ENCODE measurements at regions not wholly inside any gene's neighbourhood (a gene's known extent, or its start where the extent isn't known, plus 50 kb on each side); places are given as distances from the start of the nearest gene placed in this dataset.

- H3K4me1 Mint-ChIP-seq (ENCODE audit: low read depth): no peaks in the 10 kb centered on the region
- no peak for TF ChIP-seq CTCF (IDR thresholded peaks at IDR 0.05)
- H3K36me3 ChIP-seq (ENCODE audit: insufficient read depth, low read length): no peaks in the 10 kb centered on the region
- no peak overlapping the region for H3K27ac ChIP-seq (ENCODE audit: low read depth in 1 of 2, low read length in 2 of 2)
- POLR2A ChIA-PET: no interaction called here
- ATAC-seq (ENCODE audit: poor library complexity) (no peak), DNase-seq (no peak)
- peaks cover 4% of the 10 kb centered on the region for H3K9me3 Mint-ChIP-seq
- no peaks in the 10 kb centered on the region for H3K4me1 ChIP-seq (ENCODE audit: insufficient read depth, low read length)
- intact Hi-C loops (cut with DNase I, micrococcal nuclease): no loop called here
- peaks cover 0 to 10% of the 10 kb centered on the region in 2 experiments for H3K9me3 ChIP-seq (ENCODE audit: control insufficient read depth in 1 of 2, insufficient read depth in 1 of 2, low read length in 2 of 2)
- CTCF ChIA-PET: no interaction called here
- peaks cover 0 to 4% of the 10 kb centered on the region in 2 experiments for H3K27me3 ChIP-seq (ENCODE audit: control insufficient read depth in 1 of 2, insufficient read depth in 2 of 2, low read length in 2 of 2)
- H3K27me3 Mint-ChIP-seq: peaks cover 15% of the 10 kb centered on the region
- H3K4me3 ChIP-seq (ENCODE audit: low read length): no peak overlapping the region
- no peaks in the 10 kb centered on the region for H3K36me3 Mint-ChIP-seq (ENCODE audit: low read depth)
- H3K27ac Mint-ChIP-seq: no peak overlapping the region
- no peak overlapping the region for H3K4me3 Mint-ChIP-seq
These were observed 279.8 kb downstream of the RBM43 start for GRCh38 chr2:150981826-150982225.

- intact Hi-C loops (cut with DNase I, micrococcal nuclease): no loop called here
- Histone ChIP-seq H3K27ac (ENCODE audit: low read depth in 1 of 2, low read length in 2 of 2) (no peak overlapping the region), H3K9me3 (ENCODE audit: control insufficient read depth in 1 of 2, insufficient read depth in 1 of 2, low read length in 2 of 2) (no peaks in the 10 kb centered on the region), H3K4me3 (ENCODE audit: low read length) (no peak overlapping the region), H3K27me3 (ENCODE audit: control insufficient read depth in 1 of 2, insufficient read depth in 2 of 2, low read length in 2 of 2) (no peaks in the 10 kb centered on the region), H3K4me1 (ENCODE audit: insufficient read depth, low read length) (no peaks in the 10 kb centered on the region), H3K36me3 (ENCODE audit: insufficient read depth, low read length) (no peaks in the 10 kb centered on the region)
- H3K36me3 Mint-ChIP-seq (ENCODE audit: low read depth): no peaks in the 10 kb centered on the region
- no peak for ATAC-seq (ENCODE audit: poor library complexity)
- no peak for TF ChIP-seq CTCF (IDR thresholded peaks at IDR 0.05)
- no peak overlapping the region for H3K27ac Mint-ChIP-seq
- no peaks in the 10 kb centered on the region for H3K4me1 Mint-ChIP-seq (ENCODE audit: low read depth)
- DNase-seq: no peak
- POLR2A ChIA-PET: no interaction called here
- peaks cover under 1% of the 10 kb centered on the region for H3K27me3 Mint-ChIP-seq
- H3K4me3 Mint-ChIP-seq: no peak overlapping the region
- H3K9me3 Mint-ChIP-seq: no peaks in the 10 kb centered on the region
- CTCF ChIA-PET: no interaction called here
These were observed 283.6 kb downstream of the RBM43 start for GRCh38 chr2:150978053-150978452.

DNA sequence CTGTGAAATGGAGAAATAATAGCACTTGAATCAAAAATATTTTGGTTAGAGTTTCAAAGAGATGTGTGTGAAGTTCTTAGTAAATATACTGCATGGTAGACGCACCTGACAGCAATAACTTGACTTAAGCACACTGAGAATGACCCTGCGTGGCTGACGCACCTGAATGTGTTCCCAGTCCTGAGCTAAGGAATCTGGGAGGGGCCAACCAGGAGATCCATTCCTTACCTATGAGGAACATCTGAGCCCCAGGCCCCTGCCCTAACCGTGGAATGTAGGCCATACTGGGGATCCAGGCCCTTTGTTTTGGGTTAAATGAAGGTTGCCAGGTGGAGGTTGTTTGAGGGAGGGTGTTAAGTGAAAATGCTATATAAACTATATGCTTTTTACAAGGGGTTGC, 284.4 kb downstream of the RBM43 start:
- POLR2A ChIA-PET: no interaction called here
- H3K36me3 ChIP-seq (ENCODE audit: insufficient read depth, low read length): no peaks in the 10 kb centered on the region
- CTCF ChIA-PET: no interaction called here

More for the DNA sequence above, 284.4 kb downstream of the RBM43 start:
- no peak for ATAC-seq (ENCODE audit: poor library complexity)
- intact Hi-C loops (cut with DNase I, micrococcal nuclease): no loop called here
- no peak overlapping the region for H3K4me3 Mint-ChIP-seq
- no peak for TF ChIP-seq CTCF (IDR thresholded peaks at IDR 0.05)
- Histone ChIP-seq H3K4me3 (ENCODE audit: low read length) (no peak overlapping the region), H3K4me1 (ENCODE audit: insufficient read depth, low read length) (no peaks in the 10 kb centered on the region), H3K27ac (ENCODE audit: low read depth in 1 of 2, low read length in 2 of 2) (no peak overlapping the region), H3K9me3 (ENCODE audit: control insufficient read depth in 1 of 2, insufficient read depth in 1 of 2, low read length in 2 of 2) (no peaks in the 10 kb centered on the region), H3K27me3 (ENCODE audit: control insufficient read depth in 1 of 2, insufficient read depth in 2 of 2, low read length in 2 of 2) (no peaks in the 10 kb centered on the region)
- no peak overlapping the region for H3K27ac Mint-ChIP-seq
- no peaks in the 10 kb centered on the region for H3K9me3 Mint-ChIP-seq
- no peak for DNase-seq
- H3K4me1 Mint-ChIP-seq (ENCODE audit: low read depth): no peaks in the 10 kb centered on the region
- no peaks in the 10 kb centered on the region for H3K27me3 Mint-ChIP-seq
- no peaks in the 10 kb centered on the region for H3K36me3 Mint-ChIP-seq (ENCODE audit: low read depth)

Data from CD4-positive, alpha-beta T cell (primary cell).